SK-N-SH treated with all-trans-retinoic acid at 6 μM for 48 hours (cell line): ENCODE measurements at regions not wholly inside any gene's neighbourhood (a gene's known extent, or its start where the extent isn't known, plus 50 kb on each side); places are given as distances from the start of the nearest gene placed in this dataset.

Source experiments
- ARNTL ChIP-seq: fragments of 450-650 bp; formaldehyde crosslinking; IDR thresholded peaks from 2 replicates; pipeline ENCODE4 v1.5.0; 2020; ENCODE audit warnings: low read depth, mild to moderate bottlenecking, moderate library complexity, borderline replicate concordance
- BACH2 ChIP-seq: fragments of 250-450 bp; sonication (Bioruptor Pico); IDR thresholded peaks from 2 replicates; pipeline ENCODE4 v1.9.0; 2021; ENCODE audit warnings: mild to moderate bottlenecking, borderline replicate concordance
- CSDC2 ChIP-seq: fragments of 250-450 bp; sonication (Bioruptor Pico); IDR thresholded peaks from 2 replicates; pipeline ENCODE4 v1.5.0; 2020; ENCODE audit warnings: mild to moderate bottlenecking, moderate library complexity
- CSRNP3 ChIP-seq: fragments of 250-450 bp; sonication (Bioruptor Pico); IDR thresholded peaks from 2 replicates; pipeline ENCODE4 v1.5.1; 2021; ENCODE audit warnings: mild to moderate bottlenecking, moderate library complexity
- ISL1 ChIP-seq: fragments of 250-450 bp; sonication (Bioruptor Pico); IDR thresholded peaks from 2 replicates; pipeline ENCODE4 v2.1.2; 2022; ENCODE audit warnings: mild to moderate bottlenecking, moderate library complexity
- PATZ1 ChIP-seq: fragments of 250-450 bp; sonication (Bioruptor Pico); IDR thresholded peaks from 2 replicates; pipeline ENCODE4 v1.8.0; 2020; ENCODE audit warnings: mild to moderate bottlenecking, moderate library complexity, borderline replicate concordance
- PPARA ChIP-seq: fragments of 250-450 bp; sonication (Bioruptor Pico); IDR thresholded peaks from 2 replicates; pipeline ENCODE4 v1.5.0; 2020; ENCODE audit warnings: mild to moderate bottlenecking, borderline replicate concordance
- TCF4 ChIP-seq: fragments of 250-450 bp; sonication (Bioruptor Pico); IDR thresholded peaks from 2 replicates; pipeline ENCODE4 v1.8.0; 2021; ENCODE audit warnings: mild to moderate bottlenecking, moderate library complexity, borderline replicate concordance
- ZC3H10 ChIP-seq: fragments of 250-450 bp; sonication (Bioruptor Pico); IDR thresholded peaks from 2 replicates; pipeline ENCODE4 v1.5.1; 2021; ENCODE audit warnings: mild to moderate bottlenecking, moderate library complexity
- ZFP3 ChIP-seq: fragments of 250-450 bp; sonication (Bioruptor Pico); IDR thresholded peaks from 2 replicates; pipeline ENCODE4 v1.5.0; 2020; ENCODE audit warnings: mild to moderate bottlenecking, moderate library complexity
- ZFP30 ChIP-seq: fragments of 450-650 bp; formaldehyde crosslinking; IDR thresholded peaks from 2 replicates; pipeline ENCODE4 v1.5.0; 2022; ENCODE audit warnings: mild to moderate bottlenecking, moderate library complexity
- ZNF70 ChIP-seq: fragments of 450-650 bp; formaldehyde crosslinking; IDR thresholded peaks from 2 replicates; pipeline ENCODE4 v1.5.0; 2020; ENCODE audit warnings: mild to moderate bottlenecking, moderate library complexity
- TF ChIP-seq, protein P1 (sequence below): fragments of 250-450 bp; sonication (Bioruptor Pico); IDR thresholded peaks from 2 replicates; pipeline ENCODE4 v1.5.1; 2020; ENCODE audit warnings: low read depth, mild to moderate bottlenecking, moderate library complexity
- TF ChIP-seq, protein P2 (sequence below): fragments of 250-450 bp; sonication (Bioruptor Pico); IDR thresholded peaks from 2 replicates; pipeline ENCODE4 v1.8.0; 2021; ENCODE audit warnings: low read depth, mild to moderate bottlenecking, moderate library complexity, borderline replicate concordance

DNA sequence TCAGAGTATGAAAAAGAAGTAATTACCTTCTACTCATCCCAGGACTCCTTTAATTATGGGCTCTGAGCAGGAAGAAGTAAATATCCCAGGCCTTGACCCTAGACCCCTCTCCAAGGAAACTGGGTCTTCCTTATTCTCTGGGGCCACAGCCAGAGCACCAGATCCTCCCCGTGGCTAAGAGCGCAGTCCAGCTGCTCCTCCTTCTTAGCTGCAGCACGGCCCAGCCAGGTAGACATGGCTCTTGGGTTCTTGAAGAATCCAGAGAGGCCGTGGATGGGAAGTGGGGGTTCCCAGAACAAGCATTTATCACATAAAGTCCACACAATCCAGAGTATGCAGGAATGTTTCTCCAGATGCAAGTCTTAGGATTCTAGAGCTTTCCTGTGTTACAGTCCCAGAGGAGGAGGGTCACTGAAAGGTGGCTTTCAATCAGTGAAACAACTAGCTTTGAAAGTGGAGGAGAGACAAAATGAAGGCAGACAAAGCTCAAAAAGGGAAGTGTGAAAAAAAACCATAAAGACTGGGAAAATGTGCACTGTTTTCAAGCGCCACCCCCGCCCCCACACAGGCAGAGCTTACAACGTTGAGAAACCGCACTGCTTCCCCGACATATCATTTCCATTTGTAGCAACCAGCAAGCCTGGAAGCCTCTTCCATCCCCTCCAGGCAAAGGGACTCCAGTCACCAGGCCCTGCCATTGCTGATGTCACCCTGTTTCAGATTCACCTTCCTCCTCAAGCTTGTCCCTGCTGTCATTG, 396.5 kb upstream of the MKI67 start:
- TF ChIP-seq BACH2: no peak
- TF ChIP-seq ZNF70 (CRISPR knock-in tag): no peak
- TF ChIP-seq ZFP3 (CRISPR knock-in tag): no peak
- TF ChIP-seq CSRNP3 (CRISPR knock-in tag): no peak
- TF ChIP-seq, protein P1, sequence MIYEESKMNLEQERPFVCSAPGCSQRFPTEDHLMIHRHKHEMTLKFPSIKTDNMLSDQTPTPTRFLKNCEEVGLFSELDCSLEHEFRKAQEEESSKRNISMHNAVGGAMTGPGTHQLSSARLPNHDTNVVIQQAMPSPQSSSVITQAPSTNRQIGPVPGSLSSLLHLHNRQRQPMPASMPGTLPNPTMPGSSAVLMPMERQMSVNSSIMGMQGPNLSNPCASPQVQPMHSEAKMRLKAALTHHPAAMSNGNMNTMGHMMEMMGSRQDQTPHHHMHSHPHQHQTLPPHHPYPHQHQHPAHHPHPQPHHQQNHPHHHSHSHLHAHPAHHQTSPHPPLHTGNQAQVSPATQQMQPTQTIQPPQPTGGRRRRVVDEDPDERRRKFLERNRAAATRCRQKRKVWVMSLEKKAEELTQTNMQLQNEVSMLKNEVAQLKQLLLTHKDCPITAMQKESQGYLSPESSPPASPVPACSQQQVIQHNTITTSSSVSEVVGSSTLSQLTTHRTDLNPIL (CRISPR knock-in tag): no peak
- TF ChIP-seq TCF4 (CRISPR knock-in tag): no peak
- TF ChIP-seq CSDC2 (CRISPR knock-in tag): no peak
- TF ChIP-seq ARNTL: no peak
- TF ChIP-seq PATZ1 (CRISPR knock-in tag): no peak
- TF ChIP-seq, protein P2, sequence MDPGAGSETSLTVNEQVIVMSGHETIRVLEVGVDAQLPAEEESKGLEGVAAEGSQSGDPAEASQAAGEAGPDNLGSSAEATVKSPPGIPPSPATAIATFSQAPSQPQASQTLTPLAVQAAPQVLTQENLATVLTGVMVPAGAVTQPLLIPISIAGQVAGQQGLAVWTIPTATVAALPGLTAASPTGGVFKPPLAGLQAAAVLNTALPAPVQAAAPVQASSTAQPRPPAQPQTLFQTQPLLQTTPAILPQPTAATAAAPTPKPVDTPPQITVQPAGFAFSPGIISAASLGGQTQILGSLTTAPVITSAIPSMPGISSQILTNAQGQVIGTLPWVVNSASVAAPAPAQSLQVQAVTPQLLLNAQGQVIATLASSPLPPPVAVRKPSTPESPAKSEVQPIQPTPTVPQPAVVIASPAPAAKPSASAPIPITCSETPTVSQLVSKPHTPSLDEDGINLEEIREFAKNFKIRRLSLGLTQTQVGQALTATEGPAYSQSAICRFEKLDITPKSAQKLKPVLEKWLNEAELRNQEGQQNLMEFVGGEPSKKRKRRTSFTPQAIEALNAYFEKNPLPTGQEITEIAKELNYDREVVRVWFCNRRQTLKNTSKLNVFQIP: no peak
- no peak for TF ChIP-seq ISL1 (CRISPR knock-in tag)
- TF ChIP-seq PPARA (CRISPR knock-in tag): no peak
- TF ChIP-seq ZC3H10 (CRISPR knock-in tag): no peak
- TF ChIP-seq ZFP30 (CRISPR knock-in tag): no peak
